DMS53 treated with DMSO at 0.1 percent for 48 hours (cell line): ENCODE measurements at regions not wholly inside any gene's neighbourhood (a gene's known extent, or its start where the extent isn't known, plus 50 kb on each side); places are given as distances from the start of the nearest gene placed in this dataset.
"Not testable (repeated sequence)": the region's sequence is repeated elsewhere in the genome, so short reads cannot be mapped to it uniquely, and the experiment has no call there.

ENCODE experiments used
- DNase-seq: peaks from one replicate; lab custom pipeline; 2025; ENCODE audit not compliant: unreplicated experiment; lab: John Stamatoyannopoulos, UW

DNA sequence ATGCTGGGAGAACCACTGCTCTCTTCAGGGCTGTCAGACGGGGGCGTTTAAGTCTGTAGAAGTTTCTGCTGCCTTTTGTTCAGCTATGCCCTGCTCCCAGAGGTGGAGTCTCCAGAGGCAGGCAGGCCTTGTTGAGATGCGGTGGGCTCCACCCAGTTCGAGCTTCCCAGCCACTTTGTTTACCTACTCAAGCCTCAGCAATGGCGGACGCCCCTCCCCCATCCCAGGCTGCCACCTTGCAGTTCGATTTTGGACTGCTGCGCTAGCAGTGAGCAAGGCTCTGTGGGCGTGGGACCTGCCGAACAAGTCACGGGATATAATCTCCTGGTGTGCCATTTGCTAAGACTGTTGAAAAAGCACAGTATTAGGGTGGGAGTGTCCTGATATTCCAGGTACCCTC lies 1057.9 kb upstream of the LRRTM1 start:
- DNase-seq, result not testable (repeated sequence)

DNA sequence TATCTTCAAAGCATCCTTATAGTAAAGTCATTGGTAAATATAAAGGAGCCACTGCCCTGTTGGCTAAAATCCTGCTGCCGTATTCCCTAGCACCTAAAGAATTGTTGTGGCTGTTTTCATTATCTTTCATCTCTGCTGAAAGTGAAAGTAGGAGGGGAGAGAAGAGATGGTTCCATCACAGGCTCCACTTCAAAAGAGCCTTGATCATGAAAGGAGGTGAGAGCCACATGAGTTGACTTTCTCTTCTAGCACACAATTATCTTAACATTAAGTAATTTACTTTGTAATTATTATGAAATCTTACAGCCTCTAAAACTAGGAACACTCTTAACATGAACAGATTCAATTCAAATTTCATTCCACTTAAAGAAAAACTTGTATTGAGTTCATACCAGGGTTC lies 1050.9 kb upstream of the LRRTM1 start:
- DNase-seq, result no peak

GRCh38 chr2:81334046-81334445 lies 1029.5 kb upstream of the LRRTM1 start:
- no peak for DNase-seq

- no peak for DNase-seq
These were observed 1024.4 kb upstream of the LRRTM1 start for GRCh38 chr2:81328968-81329367.

GRCh38 chr2:81327911-81328310 lies 1023.4 kb upstream of the LRRTM1 start:
- no peak for DNase-seq

DNA sequence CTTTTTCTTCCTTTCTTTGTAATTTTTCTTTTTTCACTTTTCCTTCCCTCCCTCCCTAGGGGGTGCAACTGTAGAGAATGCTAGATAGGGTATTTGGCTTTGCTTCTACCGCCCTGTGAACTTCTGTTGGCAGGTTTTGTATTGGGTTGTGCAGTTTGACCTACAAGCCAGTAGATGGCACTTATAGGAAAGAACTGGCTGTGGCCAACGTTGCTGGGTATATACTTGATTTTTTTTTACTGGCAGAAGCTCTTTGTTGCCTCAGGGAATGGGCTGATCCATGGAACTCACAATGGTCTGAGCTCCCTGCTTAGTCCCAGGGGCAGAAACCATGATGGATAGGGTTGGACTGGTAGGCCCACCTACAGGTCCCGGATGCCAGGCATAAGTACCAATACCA lies 1019.5 kb upstream of the LRRTM1 start:
- DNase-seq, result peak; percentile 55

- DNase-seq, result no peak
These were observed 999.7 kb upstream of the LRRTM1 start for GRCh38 chr2:81304154-81304830.

- no peak for DNase-seq
These were observed 998.8 kb upstream of the LRRTM1 start for GRCh38 chr2:81303321-81303720.

- no peak for DNase-seq
These were observed 995.3 kb upstream of the LRRTM1 start for GRCh38 chr2:81299841-81300240.

DNA sequence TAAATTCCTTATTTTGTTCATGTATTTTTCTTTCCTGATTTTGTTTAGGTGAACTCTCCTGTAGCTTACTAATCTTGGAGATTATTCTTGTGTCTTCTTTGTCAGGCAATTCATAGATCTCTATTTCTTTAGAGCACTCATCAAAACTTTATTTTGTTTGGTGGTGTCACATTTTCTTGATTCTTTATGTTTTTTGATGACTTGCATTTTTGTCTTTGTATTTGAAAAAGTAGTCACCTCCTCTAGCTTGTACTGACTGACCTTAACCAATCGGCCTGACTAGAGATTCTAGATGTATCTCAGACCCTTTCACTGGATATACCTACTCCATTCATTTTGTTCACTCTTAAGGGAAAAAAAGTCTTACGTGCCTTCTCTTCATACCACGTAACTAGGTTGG lies 986.3 kb upstream of the LRRTM1 start:
- DNase-seq, result no peak

DNA sequence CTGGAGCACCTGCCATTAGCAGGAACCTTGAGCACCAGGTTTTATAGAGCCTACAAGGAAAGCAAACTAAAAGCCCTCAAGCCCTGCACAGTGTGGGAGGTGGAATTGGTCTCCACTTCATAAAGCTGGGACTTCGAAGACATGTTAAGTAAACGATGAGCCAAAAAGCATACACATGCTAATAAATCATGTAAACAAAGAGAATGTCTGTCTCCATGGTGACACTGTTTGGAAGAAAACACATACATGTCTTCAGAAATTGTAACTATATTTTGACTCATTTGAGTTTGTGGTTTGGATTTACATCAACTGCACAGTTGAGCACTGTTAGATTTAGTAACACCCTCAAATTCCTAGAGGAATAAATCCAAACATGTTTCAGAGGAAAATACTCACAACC lies 978.5 kb upstream of the LRRTM1 start:
- peak; percentile 6 for DNase-seq

DNA sequence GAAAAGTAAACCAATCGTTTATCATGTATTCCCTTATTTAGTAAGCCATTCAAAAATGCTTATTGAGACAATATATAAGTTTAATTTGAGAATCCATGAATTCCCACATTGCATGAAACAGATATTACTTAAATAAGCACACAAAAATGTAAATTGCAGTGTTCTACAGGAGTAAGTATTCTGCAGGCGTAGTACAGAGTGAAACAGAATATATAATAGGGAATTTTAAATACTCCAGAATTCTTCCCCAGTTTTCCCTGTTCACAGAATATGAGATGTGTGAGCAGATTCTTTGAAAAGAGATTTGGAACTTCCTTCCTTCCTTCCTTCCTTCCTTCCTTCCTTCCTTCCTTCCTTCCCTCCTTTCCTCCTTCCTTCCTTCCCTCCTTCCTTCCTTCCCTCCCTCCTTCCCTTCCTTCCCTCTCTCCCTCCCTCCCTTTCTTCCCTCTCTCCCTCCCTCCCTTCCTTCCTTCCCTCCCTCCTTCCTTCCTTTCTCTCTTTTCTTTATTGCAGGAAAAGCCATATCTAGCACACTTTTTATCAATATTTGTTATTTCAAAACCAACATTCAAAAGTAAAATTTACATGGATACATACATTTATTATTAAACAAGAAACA lies 977.7 kb upstream of the LRRTM1 start:
- no peak for DNase-seq

- DNase-seq, result peak; percentile 11
These were observed 972.0 kb upstream of the LRRTM1 start for GRCh38 chr2:81276595-81276994.

DNA sequence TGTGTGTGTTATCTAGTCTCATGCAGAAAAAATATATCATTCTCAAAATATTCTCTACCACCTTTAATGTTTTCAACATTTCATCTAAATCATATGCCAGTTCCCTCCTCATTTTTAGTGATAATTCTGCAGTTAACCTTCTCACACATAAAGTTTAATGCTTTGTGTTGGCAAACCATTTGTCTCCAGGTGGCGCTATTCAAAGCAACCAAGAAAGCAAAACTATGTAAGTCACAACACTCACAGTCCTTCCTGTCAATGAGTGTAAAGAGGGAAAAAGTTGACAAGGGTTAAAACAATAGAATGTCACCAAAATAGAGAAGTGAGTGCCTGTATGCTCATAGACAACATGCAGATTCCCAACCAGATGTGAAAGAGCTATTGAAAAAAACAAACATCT lies 961.6 kb upstream of the LRRTM1 start:
- peak; percentile 40 for DNase-seq

DNA sequence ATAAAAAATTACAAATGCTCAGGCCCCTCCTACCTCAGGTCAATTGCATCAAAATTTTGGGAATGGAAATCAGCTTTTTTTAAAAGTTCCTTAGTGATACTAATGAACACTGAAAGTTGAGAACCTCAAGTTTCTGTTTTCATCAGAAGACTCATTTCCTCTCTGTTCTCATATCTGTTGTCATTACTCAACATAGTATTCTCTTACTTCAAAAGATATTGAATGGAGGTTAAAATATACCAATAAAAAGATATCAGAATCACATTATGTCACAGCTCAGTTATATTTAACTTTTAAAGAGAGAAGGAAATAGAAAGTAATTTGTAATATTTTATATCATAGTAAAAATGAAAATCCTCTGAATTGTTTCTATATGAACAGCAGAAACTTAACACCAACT lies 959.4 kb upstream of the LRRTM1 start:
- no peak for DNase-seq

GRCh38 chr2:81260320-81260719 lies 955.8 kb upstream of the LRRTM1 start:
- DNase-seq, result peak; percentile 62

DNA sequence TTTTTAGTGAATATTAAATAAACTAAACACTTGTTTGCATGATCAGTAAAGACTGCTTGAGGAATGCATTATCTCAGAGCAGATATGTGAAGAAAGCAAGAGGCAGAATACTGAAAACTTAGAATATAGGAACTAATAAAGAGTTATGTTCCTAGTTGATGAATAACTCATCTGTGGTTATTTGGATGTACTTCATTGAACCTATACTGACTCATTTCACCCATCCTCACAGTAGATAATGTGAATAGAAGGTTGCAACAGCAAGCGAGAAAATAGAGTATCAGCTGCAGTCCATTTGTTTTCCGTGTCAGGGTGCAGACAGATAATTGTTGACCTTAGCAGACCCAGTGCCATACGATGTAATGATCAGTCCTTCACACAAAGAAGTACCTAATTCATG lies 945.7 kb upstream of the LRRTM1 start:
- DNase-seq, result no peak

DNA sequence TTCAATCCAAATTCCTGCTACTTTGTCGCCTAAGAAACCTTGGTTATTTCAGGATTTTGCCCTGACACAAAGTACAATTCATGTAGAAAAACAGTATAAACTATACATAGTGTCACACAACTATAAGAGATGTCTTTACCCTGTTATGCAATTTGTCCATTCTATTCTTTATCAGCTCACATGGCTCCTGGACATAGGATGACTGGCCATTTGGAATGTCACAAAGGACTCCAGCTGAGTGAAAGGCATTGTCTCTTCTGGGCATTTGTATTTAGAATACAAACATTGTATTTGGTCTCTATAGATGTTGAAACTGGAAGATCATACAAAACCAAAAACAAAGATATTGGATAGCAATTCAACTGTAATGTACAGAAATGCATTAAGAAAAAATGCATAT lies 944.6 kb upstream of the LRRTM1 start:
- DNase-seq, result no peak

GRCh38 chr2:81247648-81248047 lies 943.1 kb upstream of the LRRTM1 start:
- DNase-seq, result no peak

DNA sequence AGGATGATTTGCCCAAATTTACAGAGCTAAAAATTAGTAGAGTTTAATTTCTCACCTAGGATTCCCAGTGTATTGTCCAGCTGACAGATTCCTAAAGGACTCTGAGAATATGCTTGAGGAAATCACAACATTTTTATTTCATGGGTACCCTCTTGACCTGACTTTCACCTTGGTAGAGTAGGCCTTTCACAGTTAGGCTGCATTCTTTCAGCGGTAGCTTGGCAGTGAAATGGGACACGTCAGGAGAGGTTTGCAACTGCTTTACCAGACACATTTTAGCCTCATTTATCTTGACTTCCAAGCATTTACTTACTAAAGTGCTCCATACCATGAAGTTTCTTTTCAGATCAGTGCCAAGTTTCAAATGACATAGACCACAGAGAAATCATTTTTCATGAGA lies 937.9 kb upstream of the LRRTM1 start:
- DNase-seq, result no peak

DNA sequence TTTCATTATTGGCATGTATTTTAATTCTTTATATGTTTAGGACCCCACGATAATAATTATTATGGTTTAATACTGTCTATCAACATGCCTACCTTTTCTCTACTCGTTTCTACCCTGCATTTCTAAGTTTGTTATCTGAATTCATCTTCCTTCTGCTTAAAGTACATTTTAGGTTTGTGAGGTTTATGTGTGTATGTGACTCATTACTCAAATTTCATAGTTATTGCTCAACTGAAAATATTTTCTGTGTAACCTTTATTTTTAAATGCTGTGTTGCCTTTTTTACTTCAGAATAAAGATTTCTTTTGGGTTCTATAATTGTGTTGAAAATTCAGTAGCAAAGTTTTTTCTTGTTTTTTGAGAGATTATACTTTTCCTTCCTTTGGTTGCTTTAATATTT lies 933.9 kb upstream of the LRRTM1 start:
- no peak for DNase-seq

DNA sequence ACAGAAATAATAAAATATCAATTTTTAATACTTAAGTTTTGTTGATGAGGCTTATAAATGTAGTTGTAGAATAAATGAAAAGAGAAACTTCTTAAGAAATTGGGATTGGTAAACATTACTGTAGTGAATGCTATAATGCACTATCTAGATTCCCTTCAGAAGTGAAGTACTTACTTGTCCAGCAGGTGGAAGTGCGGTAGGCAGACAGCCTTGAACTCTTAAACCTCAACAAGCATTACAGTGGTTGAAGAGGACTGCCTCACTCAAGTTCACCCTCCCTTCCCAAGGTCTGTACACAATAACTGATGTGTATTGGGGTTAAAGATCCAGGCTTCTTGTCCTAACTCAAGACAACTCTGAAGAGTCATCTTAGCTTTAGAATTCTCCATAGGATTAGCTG lies 931.0 kb upstream of the LRRTM1 start:
- no peak for DNase-seq

DNA sequence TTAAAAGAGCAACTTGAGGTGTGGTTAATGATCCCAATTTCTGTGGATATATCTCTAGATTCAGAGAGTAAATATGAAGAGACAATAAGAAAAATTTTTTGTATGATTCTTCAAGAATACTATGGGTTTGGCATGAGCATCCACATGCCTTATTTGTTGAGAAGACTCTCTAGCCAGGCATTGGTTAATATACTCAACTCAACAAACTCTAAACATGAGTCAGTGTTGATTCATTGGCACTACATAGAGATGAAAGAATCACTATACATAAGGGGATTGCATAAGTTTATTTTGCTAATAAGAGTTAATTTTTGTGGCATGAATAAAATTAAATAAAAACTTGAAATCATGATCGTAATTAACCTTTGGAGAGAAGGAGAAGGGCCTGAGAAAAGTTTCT lies 930.2 kb upstream of the LRRTM1 start:
- no peak for DNase-seq
